ENCODE measurements at regions not wholly inside any gene's neighbourhood (a gene's known extent, or its start where the extent isn't known, plus 50 kb on each side); places are given as distances from the start of the nearest gene placed in this dataset.

GRCh38 chr3:107250221-107250620 is 127.0 kb upstream of the CCDC54 start (continued):
- no peak for TF ChIP-seq ZNF462 (CRISPR knock-in tag; IDR thresholded peaks at IDR 0.05)

GRCh38 chr3:107251819-107252218 is 125.4 kb upstream of the CCDC54 start:
- H3K27ac Mint-ChIP-seq, result no peak overlapping the region
- no peak overlapping the region for H3K4me2 ChIP-seq
- H2AFZ ChIP-seq, result no peak overlapping the region
- TF ChIP-seq ETS1 (IDR thresholded peaks at IDR 0.05) (no peak), NANOG (IDR thresholded peaks at IDR 0.05; ENCODE audit: borderline replicate concordance) (no peak), REST (IDR thresholded peaks at IDR 0.05; ENCODE audit: unreplicated experiment) (no peak), ZNF331 (CRISPR knock-in tag; IDR thresholded peaks at IDR 0.05; ENCODE audit: low read depth) (no peak), ZNF462 (CRISPR knock-in tag; IDR thresholded peaks at IDR 0.05) (no peak)

More at GRCh38 chr3:107251819-107252218, 125.4 kb upstream of the CCDC54 start:
- Histone ChIP-seq H3K4me3 (no peak overlapping the region), H3K27ac (ENCODE audit: low read depth) (no peak overlapping the region), H3K27me3 (ENCODE audit: insufficient read depth) (no peaks in the 10 kb centered on the region), H3K36me3 (ENCODE audit: insufficient read depth) (no peaks in the 10 kb centered on the region), H3K4me1 (ENCODE audit: insufficient read depth) (no peaks in the 10 kb centered on the region), H3F3A (replicated peaks; ENCODE audit: low read depth) (no peaks in the 10 kb centered on the region), H3K79me2 (replicated peaks; ENCODE audit: insufficient read depth) (no peaks in the 10 kb centered on the region), H3K9me2 (ENCODE audit: insufficient read depth) (no peaks in the 10 kb centered on the region), H4K20me1 (replicated peaks; ENCODE audit: insufficient read depth) (no peaks in the 10 kb centered on the region)
- H3K4me3 Mint-ChIP-seq, result no peak overlapping the region
- H3K36me3 Mint-ChIP-seq (ENCODE audit: low read depth), result no peaks in the 10 kb centered on the region
- ATAC-seq (no peak), DNase-seq (ENCODE audit: low spot score) (no peak)
- H3K27me3 Mint-ChIP-seq (ENCODE audit: insufficient read depth, low read depth, poor library complexity), result no peaks in the 10 kb centered on the region
- no peaks in the 10 kb centered on the region for H3K4me1 Mint-ChIP-seq
- no peaks in the 10 kb centered on the region for H3K9me3 Mint-ChIP-seq

Measured in GM23338 (cell line).